IMR-90 (cell line): ENCODE measurements at regions not wholly inside any gene's neighbourhood (a gene's known extent, or its start where the extent isn't known, plus 50 kb on each side); places are given as distances from the start of the nearest gene placed in this dataset.

Source experiments
- BHLHE40 ChIP-seq: fragments of 150-350 bp; IDR thresholded peaks from 2 replicates; pipeline ENCODE4 v1.6.1; 2016; ENCODE audit warnings: mild to moderate bottlenecking, low read depth, low read length
- CHD1 ChIP-seq: IDR thresholded peaks from 2 replicates; pipeline ENCODE4 v1.6.1; 2012; ENCODE audit warnings: low read depth, low read length, improper control_type of control experiment
- FOS ChIP-seq: fragments of 150-350 bp; IDR thresholded peaks from 2 replicates; pipeline ENCODE4 v1.6.1; 2016; ENCODE audit warnings: low read depth, low read length
- MAZ ChIP-seq: IDR thresholded peaks from 2 replicates; pipeline ENCODE4 v1.6.1; 2012; ENCODE audit warnings: low read depth, mild to moderate bottlenecking, low read length, improper control_type of control experiment, moderate library complexity, borderline replicate concordance
- MXI1 ChIP-seq: IDR thresholded peaks from 2 replicates; pipeline ENCODE4 v1.6.1; 2012; ENCODE audit warnings: low read depth, mild to moderate bottlenecking, low read length, moderate library complexity, borderline replicate concordance
- NFE2L2 ChIP-seq: fragments of 150-350 bp; IDR thresholded peaks from 2 replicates; pipeline ENCODE4 v1.6.1; 2016; ENCODE audit warnings: low read depth, mild to moderate bottlenecking, low read length
- POLR2A ChIP-seq: IDR thresholded peaks from 2 replicates; pipeline ENCODE4 v1.6.1; 2012; ENCODE audit warnings: mild to moderate bottlenecking, low read depth, low read length
- RAD21 ChIP-seq: IDR thresholded peaks from 2 replicates; pipeline ENCODE4 v1.6.1; 2012; ENCODE audit warnings: low read length, improper control_type of control experiment
- RCOR1 ChIP-seq: IDR thresholded peaks from 2 replicates; pipeline ENCODE4 v1.6.1; 2012; ENCODE audit warnings: mild to moderate bottlenecking, low read length, improper control_type of control experiment; ENCODE audit not compliant: insufficient replicate concordance
- RFX5 ChIP-seq: IDR thresholded peaks from 2 replicates; pipeline ENCODE4 v1.8.0; 2012; ENCODE audit warnings: low read depth, mild to moderate bottlenecking, low read length, moderate library complexity
- SMC3 ChIP-seq: fragments of 150-350 bp; IDR thresholded peaks from 2 replicates; pipeline ENCODE4 v1.6.1; 2016; ENCODE audit warnings: low read depth, mild to moderate bottlenecking, antibody characterized with exemption, low read length, moderate library complexity
- TF ChIP-seq, protein P1 (sequence below): conservative IDR thresholded peaks from 2 replicates; pipeline ENCODE4 v1.5.1; 2012; ENCODE audit warnings: mild to moderate bottlenecking, low read depth, low read length, improper control_type of control experiment
- TF ChIP-seq, protein P2 (sequence below): fragments of 150-350 bp; IDR thresholded peaks from 2 replicates; pipeline ENCODE4 v1.6.1; 2017; ENCODE audit warnings: mild to moderate bottlenecking, antibody characterized with exemption, low read length, low read depth
- TF ChIP-seq, protein P3 (sequence below): fragments of 150-350 bp; IDR thresholded peaks from 2 replicates; pipeline ENCODE4 v1.6.1; 2016; ENCODE audit warnings: low read depth, mild to moderate bottlenecking, low read length, moderate library complexity, borderline replicate concordance

DNA sequence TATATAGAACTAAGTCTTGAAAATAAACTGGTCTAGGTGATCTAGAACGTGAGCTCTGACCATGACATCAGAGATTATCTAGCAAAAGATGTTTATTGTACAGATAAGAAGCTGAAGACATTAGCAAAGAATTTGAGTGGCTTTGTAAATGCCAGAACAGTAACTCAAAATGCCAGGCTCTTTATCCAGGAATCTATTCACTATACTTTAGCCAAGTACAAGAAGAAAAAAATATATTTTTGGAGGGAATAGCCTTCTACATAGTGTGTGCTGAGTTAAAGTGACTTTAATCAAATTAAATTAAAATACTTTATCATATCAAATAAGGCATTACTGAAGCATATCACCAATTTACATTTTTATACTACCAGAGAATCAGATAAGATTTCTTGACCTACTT, 132.6 kb upstream of the ITGA1 start:
- TF ChIP-seq, protein P1, sequence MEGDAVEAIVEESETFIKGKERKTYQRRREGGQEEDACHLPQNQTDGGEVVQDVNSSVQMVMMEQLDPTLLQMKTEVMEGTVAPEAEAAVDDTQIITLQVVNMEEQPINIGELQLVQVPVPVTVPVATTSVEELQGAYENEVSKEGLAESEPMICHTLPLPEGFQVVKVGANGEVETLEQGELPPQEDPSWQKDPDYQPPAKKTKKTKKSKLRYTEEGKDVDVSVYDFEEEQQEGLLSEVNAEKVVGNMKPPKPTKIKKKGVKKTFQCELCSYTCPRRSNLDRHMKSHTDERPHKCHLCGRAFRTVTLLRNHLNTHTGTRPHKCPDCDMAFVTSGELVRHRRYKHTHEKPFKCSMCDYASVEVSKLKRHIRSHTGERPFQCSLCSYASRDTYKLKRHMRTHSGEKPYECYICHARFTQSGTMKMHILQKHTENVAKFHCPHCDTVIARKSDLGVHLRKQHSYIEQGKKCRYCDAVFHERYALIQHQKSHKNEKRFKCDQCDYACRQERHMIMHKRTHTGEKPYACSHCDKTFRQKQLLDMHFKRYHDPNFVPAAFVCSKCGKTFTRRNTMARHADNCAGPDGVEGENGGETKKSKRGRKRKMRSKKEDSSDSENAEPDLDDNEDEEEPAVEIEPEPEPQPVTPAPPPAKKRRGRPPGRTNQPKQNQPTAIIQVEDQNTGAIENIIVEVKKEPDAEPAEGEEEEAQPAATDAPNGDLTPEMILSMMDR, result no peak
- TF ChIP-seq RCOR1 (no peak), SMC3 (no peak), CHD1 (no peak), POLR2A (no peak), RFX5 (no peak), RAD21 (no peak), FOS (no peak), BHLHE40 (no peak), MXI1 (no peak), NFE2L2 (no peak), MAZ (no peak)
- TF ChIP-seq, protein P2, sequence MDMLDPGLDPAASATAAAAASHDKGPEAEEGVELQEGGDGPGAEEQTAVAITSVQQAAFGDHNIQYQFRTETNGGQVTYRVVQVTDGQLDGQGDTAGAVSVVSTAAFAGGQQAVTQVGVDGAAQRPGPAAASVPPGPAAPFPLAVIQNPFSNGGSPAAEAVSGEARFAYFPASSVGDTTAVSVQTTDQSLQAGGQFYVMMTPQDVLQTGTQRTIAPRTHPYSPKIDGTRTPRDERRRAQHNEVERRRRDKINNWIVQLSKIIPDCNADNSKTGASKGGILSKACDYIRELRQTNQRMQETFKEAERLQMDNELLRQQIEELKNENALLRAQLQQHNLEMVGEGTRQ, result no peak
- TF ChIP-seq, protein P3, sequence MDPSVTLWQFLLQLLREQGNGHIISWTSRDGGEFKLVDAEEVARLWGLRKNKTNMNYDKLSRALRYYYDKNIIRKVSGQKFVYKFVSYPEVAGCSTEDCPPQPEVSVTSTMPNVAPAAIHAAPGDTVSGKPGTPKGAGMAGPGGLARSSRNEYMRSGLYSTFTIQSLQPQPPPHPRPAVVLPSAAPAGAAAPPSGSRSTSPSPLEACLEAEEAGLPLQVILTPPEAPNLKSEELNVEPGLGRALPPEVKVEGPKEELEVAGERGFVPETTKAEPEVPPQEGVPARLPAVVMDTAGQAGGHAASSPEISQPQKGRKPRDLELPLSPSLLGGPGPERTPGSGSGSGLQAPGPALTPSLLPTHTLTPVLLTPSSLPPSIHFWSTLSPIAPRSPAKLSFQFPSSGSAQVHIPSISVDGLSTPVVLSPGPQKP, result no peak
